Cerebellar cortex (tissue), 1 donor: ENCODE measurements at regions not wholly inside any gene's neighbourhood (a gene's known extent, or its start where the extent isn't known, plus 50 kb on each side); places are given as distances from the start of the nearest gene placed in this dataset.
A peak's percentile ranks its signal among the peaks of the same experiment; 100 is the strongest.

Experiments
- DNase-seq: peaks from one replicate; pipeline ENCODE4 v3.0.0-alpha.2; 2015; ENCODE audit warnings: low spot score

DNA sequence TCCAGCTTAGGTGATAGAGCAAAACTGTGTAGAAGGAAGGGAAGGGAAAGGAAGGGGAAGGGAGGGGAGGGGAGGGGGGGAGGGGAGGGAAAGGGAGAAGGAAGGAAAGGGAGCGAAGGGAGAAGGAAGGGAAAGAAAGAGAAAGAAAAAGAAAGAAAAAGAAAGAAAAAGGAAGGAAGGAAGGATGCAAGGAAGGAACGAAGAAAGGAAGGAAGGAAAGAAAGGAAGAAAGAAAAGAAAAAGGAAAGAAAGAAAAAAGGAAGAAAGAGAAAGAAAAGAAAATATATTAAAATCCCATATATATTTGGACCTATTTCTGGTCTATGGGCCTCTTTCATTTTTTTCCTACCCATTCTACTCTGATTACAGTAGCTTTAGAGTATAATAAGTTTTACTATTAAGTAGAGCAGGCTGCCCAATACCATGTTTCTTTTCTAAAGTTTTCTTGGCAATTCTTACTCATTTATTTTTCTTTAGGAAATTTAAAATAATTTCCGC lies 229.1 kb downstream of the AUH start:
- DNase-seq, result no peak

DNA sequence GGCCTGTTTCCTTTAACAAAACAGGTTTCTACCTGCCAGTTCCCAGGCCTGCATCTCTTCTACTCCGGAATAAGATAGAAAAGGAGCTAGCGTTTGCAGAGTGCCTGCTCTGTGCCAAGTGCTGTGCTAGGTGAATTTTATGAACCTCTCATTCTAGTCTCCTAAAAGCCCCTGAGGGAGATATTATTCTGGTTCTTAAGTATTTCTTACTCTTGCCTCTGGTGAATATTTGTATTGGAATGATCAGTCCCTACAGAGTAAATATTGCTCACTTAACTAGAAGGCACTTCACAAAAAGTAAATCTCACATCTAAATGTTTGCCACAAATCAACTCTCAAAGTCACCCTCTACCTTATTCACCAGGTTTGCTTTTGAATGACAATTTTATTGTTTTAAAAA lies 227.1 kb downstream of the AUH start:
- no peak for DNase-seq

DNA sequence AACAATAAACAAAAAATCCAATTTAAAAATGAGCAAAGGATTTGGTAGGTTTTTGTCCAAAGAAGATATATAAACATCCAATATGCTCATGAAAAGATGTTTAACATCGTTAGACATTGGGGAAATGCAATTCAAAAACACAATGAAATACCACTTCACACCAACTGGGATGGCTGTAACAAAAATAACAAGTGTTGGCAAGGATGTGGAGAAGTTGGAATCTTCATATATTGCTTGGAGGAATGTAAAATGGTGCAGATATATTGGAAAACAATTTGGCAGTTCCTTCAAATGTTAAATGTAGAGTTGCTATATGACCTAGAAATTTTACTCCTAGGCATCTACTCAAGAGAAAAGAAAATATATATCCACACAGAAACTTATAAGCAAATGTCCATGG lies 224.3 kb downstream of the AUH start:
- no peak for DNase-seq

DNA sequence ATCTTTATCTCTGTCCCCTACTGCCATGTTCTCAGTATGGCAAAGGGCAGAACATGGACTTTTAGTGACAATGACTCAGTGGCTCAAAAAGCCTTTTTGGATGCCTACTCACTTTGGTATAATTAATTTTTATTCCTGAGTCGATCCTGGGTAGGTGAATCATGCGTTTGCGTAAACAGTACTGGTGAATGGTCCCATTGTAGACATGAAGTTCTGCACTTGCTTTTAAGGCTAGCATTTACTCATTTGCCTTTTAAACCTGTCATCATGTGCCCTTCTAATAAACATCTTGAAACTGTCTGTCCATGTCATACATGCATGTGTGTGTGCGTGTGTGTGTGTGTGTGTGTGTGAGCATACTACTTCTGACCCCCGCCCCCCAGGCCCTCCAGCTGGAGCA lies 223.0 kb downstream of the AUH start:
- DNase-seq, result no peak

DNA sequence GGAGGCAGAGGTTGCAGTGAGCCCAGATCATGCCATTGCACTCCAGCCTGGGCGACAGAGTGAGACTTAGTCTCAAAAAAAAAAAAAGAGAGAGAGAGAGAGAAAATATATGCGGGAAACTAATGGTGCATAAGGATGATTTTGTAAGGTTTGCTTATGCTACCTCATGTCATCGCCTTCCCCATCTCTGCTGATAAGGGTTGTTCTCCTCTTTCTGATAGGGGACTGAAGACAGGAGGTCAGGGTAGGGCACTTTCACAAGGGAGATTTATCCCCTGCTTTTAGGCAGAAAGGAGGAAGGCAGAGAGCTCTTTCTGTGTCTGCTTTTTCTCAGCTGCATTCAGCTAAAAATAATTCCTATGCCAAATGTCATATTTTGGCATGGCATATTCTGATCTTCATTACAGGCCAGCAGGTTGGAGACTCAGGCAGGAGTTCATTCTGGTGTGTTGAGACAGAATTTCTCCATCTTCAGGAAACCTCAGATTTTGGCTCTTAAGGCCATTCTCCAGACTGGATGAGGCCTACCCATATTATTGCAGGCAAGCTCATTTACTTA lies 220.2 kb downstream of the AUH start:
- DNase-seq, result peak; percentile 87

DNA sequence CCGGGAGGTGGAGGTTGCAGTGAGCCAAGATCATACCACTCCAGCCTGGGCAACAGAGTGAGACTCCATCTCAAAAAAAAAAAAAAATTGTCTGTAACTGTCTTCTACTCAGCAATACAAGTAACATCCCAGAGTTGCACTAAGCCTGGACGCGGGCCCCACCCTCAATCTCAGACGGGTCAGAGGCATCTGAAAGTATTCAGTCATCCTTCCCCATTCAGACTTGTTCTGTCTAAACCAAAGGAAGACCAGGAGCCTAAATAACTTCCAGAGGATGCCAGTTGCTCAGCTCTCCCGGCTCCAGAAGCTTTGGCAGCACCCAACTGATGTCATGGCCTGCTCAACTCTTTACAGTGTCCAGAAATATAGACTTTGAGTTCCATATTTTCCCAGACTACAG lies 218.6 kb downstream of the AUH start:
- no peak for DNase-seq

DNA sequence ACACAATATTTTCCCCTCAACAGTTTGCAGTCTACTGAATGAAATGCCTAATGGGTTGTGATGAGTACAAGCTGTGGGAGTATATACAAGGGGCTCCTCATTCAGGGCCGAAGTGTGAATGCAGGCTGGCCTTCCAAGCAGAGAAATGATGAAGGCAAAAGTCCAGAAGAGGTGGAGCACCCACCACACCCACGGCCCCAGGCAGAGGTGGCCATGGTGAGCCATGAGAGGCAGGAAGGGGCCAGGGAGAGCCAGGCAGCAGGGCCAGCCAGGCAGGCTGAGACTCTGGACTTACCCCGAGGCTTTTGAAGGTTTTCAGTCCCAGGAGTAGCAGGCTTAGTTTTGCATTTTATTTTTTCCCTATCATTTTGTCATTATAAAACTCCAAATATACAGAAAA lies 218.1 kb downstream of the AUH start:
- DNase-seq, result no peak

DNA sequence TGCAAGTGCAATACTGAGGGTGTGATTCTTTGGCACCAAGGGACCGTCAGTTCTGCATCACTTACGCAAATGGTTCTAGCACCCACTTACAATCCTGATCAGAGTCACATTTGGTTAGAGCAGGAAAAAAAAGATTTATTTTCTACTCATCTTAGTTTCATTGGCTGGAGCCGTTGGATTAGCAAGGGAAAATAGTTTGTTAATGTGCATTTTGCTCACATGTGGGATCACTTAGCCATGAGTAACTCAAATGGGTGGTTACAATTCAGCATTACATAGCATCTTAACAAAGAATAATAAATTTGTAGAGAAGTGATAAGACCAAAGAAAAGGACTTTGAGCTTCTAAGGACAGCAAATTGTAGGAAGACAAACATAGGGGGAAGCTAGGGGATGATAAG lies 216.9 kb downstream of the AUH start:
- no peak for DNase-seq

DNA sequence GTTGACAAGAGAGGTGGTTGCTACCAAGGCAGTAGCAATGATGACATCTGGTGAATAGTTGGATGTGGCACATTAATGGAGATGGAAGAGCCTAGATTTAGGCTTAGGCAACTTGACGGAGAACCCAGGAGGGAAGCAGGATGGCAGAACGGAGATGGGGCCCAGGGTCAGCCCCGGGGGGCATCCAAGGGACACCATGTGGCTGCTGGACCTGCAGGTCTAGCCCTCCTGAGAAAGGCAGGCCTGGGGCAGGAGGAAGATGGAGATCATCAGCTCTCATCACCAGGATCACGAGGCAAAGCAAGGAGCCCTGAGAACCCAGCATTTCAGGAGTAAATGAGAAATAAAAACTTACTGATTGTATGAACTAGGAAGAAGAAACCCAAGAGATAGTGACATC lies 216.2 kb downstream of the AUH start:
- no peak for DNase-seq

DNA sequence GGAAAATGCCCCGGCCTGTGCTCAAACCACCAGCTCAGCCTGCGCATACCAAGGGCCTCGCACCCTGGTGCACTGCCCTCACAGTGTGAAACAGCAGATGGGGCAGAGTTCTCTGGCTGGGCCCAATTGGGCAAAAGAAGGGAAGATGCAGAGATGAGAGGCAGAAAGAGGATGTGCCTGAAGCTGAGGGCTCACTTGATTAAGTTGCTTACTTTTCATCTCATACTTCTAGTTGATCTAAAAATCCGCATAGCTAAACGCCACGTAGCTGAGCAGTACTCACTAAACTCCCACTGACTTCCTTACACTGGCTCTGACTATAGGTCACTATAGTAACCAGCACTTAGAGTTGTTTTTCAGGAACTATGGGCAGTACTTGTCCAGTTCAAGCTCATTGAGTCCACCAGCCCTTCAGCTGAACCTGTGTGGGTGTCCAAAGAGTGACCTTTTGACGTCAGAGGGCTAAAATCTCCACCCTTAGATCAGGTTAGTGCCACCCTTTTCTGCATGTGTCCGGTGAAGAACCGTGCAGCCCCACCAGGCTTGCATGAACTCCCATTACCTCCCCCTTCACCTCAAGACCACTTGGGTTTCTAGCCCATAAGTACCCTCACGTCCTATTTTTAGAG lies 215.2 kb downstream of the AUH start:
- no peak for DNase-seq

DNA sequence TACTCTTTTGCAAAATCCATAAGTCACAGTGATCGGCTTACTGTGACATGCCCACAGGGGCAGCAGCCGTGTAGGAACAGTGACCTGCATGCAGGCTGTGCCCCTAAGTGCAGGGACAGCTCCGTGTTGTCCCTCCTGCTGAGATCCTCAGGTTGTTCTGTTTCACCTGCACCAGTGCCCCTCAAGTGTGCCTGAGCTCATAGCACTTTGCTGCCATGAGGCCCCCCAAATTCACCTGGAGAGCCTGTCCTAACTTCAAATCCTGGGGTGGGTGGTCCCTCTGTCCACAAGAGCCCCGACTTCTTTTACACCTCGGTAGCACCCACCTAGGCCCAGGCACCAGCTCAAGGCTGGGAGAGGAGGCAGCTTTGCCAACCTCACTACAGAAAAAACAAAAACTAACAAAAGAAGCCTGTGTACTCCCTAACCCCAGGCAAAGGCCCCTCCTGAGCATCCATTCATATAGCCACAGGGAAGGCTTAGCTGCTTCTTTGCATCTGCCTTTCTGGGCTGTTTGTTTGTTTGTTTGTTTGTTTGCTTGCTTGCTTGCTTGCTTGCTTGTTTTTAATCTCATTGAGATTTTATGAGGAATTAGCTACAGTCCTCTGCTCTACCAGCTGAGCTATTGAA lies 214.5 kb downstream of the AUH start:
- no peak for DNase-seq

DNA sequence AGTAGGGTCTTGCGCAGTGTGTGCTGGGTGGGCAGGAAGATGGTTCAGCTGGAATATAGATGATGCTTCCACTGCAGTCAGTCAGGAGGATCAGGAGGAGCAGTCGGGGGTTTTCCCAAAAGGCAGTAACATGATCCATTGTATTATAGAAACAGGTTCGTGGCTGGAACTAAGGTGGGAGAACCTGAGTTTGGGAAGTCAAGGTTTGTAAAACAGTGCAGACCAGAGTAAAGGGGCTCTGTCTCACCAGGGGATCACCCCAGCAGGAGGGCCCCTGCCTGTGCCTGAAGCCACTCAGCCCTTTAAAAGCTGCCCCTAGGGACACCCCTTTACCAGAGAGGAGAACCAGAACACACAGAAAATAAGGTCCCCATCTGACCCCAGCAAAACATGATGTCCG lies 213.4 kb downstream of the AUH start:
- DNase-seq, result no peak

DNA sequence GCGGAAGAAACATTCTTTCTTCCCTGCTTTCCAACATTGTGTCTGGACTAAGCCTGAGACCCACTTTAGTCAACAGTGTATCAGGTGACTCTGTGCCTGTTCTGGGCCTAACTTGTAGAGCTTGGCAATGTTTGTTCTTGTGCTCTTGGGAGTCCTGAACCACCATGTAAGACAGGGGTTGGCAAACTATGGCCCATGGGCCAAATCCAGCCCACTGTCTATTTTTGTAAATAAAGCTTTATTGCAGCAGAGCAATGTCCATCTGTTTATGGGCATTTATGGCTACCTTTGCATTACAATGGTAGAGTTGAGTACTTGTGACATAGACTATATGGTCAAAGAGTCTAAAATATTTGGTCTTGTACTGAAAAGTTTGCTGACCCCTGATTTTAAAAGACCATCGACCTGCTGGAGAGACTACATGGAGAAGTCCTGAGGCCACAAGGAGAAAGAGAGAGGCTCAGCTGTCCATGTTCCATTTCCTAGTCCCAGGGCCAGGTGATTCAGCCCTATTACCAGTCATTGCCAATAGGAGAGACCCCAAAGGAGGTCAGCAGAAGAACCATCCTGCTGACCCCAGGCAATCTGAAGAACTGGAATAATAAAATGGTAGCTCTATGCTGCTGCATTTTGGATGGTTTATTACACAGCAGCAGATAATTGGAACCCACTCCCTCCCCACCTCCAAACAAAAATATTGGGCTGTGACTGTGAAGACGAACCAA lies 211.3 kb downstream of the AUH start:
- no peak for DNase-seq

DNA sequence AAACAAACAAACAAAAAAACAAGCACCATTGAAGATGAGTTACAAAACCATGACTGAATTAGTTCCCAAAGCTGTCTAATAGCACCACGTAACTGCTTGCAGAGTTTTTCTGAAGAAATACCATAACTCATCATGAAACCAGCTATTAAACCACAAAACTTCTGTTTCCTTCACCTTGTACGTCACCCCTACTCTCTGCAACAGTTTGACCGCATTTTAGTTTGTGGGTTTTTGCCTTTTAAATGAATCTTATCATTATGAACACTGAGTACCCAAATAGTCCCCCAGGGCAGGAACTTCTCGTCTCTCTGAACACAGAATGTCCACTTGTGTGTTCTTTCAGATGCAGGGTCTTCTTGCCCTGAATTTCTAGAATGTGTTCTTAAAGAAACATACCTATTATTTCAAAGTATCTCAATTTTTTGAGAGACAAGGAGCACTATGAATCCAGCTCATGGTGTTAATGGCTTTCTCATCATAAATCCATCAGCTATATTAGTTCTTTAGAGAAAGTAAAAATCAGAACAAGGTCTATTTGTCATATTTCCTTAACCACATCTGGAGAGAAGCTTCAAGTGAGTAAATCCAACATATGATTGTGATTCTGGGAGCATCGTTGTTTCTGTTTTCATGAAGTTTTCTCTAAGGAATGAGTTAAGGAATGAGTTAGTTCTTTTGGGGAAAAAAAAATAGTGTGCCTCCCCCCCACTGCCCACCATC lies 210.6 kb downstream of the AUH start:
- no peak for DNase-seq

DNA sequence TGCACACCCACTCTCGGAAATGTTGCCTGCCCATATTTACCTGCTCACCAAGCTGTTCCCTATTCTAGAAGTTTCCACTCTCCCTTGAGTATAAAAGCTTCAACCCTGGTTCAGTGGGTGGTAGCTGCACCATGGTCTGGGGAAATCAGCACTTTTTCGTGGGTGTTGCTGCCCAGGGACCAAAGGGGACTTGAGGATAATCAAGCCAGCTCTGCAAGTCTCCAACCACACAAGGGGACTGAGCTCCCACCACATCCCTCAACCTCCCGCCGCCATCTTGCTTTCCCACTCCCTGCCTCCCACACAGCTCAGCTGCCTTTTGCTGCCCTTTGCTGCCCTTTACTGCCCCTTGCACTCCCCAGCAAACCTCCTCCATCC lies 210.0 kb downstream of the AUH start:
- no peak for DNase-seq

DNA sequence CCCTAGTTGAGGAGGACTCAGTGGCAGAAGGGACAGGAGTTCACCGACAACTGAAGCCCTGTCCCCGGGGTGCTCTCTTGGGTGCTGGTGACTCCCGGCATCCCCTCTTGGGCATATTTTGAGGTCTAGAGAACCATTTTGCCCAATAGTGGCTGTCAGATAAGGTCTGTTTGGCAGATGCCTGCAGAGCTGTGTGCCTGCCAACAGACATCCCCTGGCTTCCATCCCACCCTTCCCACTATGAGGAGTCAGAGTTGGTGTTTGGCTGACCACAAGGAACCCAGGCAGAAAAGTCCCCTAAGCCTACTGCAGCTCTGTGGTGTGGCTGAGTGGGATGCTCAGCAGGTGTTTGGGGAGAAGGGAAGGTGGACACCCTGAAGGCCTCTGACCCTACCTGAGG lies 207.0 kb downstream of the AUH start:
- DNase-seq, result peak; percentile 22

DNA sequence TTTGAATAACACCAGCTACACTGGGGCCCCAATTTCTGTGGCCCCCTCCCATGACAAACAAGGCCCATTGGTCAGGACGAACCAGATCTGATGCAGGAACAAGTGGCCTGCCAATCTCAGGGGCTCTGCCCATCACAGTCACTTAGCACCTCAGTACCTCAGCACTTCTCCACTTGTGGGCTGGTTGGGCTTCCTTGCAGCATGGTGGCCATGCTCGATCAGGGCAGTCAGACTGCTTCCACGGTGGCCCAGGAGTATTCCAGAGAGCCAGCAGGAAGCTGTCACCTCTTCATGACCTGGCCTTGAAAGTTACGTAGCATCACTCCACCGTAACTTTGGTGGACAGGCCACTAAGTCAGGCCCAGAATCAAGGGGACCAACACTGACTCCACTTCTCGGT lies 206.5 kb downstream of the AUH start:
- DNase-seq, result no peak

DNA sequence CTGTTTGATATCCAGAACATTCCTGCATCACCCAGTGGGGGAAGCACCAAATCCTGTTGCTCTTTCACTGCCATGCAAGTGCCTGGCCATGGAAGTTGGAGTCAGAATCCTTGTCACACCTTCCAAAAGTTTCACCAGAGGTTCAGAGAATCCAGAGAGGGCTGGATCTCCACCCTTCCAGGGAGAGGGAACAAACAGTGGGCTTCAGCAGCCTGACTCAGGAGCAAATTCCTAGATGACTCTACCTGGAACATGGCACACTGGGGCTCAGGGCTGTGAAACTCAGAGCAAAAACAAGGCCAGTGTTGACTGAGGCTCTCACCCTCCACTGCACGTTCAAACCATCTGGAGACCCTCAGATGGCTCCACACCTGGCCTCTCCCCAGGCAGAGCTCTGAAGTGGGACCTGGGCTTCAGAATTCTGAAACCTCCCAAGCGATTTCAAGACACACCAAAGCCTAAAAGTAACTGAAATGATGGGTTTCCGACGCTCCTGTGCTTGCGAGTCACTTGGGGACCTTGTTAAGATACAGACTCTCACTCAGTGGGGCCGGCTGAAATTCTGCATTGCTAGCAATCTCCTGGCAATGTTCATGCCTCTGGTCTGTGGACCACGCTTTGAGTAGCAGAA lies 205.9 kb downstream of the AUH start:
- no peak for DNase-seq

DNA sequence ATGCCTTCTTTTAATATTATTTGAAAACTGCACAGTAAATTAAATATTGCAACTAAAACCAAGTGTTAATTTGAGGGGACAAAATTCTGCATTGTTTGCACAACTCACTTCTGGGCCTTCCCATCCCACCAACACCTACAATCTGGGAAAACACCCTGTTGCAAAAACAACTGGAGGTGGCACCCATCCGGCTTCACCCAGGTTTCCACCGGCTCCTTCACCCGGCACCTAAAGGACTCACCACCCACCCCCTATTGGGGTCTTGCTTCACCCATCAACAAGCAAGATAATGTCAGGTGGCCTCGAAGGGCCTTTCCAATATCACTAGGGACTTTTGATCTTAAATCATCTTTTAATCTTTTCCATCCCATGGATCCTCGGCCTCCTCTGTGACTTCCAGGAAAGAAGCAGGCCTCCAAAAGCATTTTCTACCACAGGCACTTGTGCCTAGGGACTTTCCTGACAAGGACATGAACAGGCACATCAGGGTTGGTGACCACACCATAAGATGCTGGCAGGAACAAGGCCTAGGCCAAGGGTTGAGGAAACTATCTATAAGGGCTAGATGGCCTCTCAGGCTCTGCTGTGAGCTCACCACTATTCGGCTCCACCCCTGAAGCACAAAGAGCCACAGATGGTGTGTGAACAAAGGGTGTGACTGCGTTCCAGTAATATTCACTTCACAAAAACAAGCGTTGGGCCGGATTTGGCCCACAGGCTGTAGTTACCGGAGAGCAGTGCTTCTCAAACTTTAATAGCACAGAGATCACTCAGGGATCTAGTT lies 205.1 kb downstream of the AUH start:
- DNase-seq, result no peak

DNA sequence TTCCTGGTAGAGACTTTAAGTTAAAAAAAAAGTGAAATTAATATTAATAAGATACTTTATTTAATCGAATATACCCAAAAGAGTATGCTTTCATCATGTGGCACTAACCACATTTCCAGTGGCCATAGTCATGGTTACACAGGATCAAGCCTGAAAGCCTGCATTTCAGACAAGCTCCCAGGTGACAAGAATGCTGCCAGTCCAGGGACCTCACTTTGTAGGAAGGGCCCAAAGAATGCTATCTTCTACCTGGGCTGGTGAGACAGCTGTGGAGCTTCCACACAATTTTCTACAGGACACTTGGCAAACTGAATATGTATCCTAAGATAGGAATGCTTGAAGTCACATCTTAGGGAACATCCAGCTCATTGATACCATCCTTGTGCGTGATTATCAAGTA lies 203.8 kb downstream of the AUH start:
- DNase-seq, result no peak

DNA sequence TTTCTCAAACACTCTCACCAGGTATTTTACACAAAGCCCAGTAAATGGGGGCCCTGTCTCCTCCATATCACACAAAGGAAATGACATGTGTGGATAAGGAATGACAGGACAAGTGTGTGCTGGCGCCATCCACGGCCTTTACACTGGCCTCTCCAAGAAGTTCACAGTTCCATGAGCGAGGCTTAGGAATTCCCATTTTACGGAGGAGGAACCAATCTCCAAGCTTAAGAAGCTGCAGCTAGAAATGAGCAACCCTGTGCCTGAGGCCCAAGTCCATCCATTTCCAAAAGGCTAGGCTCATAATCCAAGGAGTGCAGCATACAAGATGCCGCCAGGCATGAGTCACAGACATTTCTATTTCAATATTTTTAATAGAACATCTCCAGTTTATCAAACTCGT lies 203.4 kb downstream of the AUH start:
- no peak for DNase-seq
